IMR-90 (cell line): ENCODE measurements at regions not wholly inside any gene's neighbourhood (a gene's known extent, or its start where the extent isn't known, plus 50 kb on each side); places are given as distances from the start of the nearest gene placed in this dataset.

Experiments used
- ATAC-seq: fragments of 200-7000 bp; cut with Tn5 transposase; 2 replicates; pipeline ENCODE4 v1.9.1; 2020; ENCODE audit warnings: low read depth, mild to moderate bottlenecking, moderate library complexity
- BruUV-seq: library from RNA; stranded (reverse); fragments of 400-500 nt; replicated peaks from 2 replicates; lab custom pipeline; 2021; lab: Mats Ljungman, UMichigan
- CTCF ChIA-PET: fragments of 300-600 bp; formaldehyde crosslinking; extraction: SDS; loops from one replicate; lab custom pipeline; 2021; ENCODE audit warnings: antibody characterized with exemption; lab: Yijun Ruan, JAX
- POLR2A ChIA-PET: fragments of 300-600 bp; sonication (Branson Sonifier 250); formaldehyde crosslinking; loops from one replicate; lab custom pipeline; 2022; ENCODE audit warnings: antibody characterized with exemption; ENCODE audit not compliant: unreplicated experiment; lab: Charles Lee
- DNase-seq: peaks from one replicate; pipeline ENCODE4 v3.0.0; 2013
- H2AFZ ChIP-seq: replicated peaks from 2 replicates; pipeline ENCODE3; 2013; ENCODE audit warnings: low read length, mild to moderate bottlenecking; ENCODE audit not compliant: poor library complexity
- H2AK5ac ChIP-seq: 2 replicates; pipeline ENCODE4 v1.6.1; 2013; ENCODE audit warnings: low read depth, low read length, inconsistent platforms
- H2AK9ac ChIP-seq: replicated peaks from 2 replicates; pipeline ENCODE3; 2013; ENCODE audit warnings: mild to moderate bottlenecking, low read depth, low read length, moderate library complexity; ENCODE audit not compliant: poor library complexity
- H2BK120ac ChIP-seq: 2 replicates; pipeline ENCODE4 v1.6.1; 2013; ENCODE audit warnings: low read depth, low read length, inconsistent platforms
- H2BK15ac ChIP-seq: 3 replicates; pipeline ENCODE4 v1.6.1; 2013; ENCODE audit warnings: low read depth, low read length, inconsistent platforms
- H2BK20ac ChIP-seq: 2 replicates; pipeline ENCODE4 v1.6.1; 2013; ENCODE audit warnings: low read depth, mild to moderate bottlenecking, inconsistent platforms, low read length, moderate library complexity
- H2BK5ac ChIP-seq: 2 replicates; pipeline ENCODE4 v1.6.1; 2013; ENCODE audit warnings: mild to moderate bottlenecking, low read depth, low read length, inconsistent platforms; ENCODE audit not compliant: poor library complexity, severe bottlenecking
- H3K14ac ChIP-seq: replicated peaks from 2 replicates; pipeline ENCODE4 v1.6.1; 2013; ENCODE audit warnings: low read depth, low read length, inconsistent platforms
- H3K18ac ChIP-seq: 2 replicates; pipeline ENCODE4 v1.6.1; 2013; ENCODE audit warnings: low read depth, low read length, control low read depth
- H3K23ac ChIP-seq: 2 replicates; pipeline ENCODE4 v1.6.1; 2013; ENCODE audit warnings: low read depth, low read length, inconsistent platforms
- H3K27ac ChIP-seq: 2 replicates; pipeline ENCODE4 v1.5.1; 2013; ENCODE audit warnings: mild to moderate bottlenecking, control low read depth, low read length; ENCODE audit not compliant: insufficient read depth
- H3K27me3 ChIP-seq: 2 replicates; pipeline ENCODE4 v1.6.1; 2013; ENCODE audit warnings: low read length; ENCODE audit not compliant: control insufficient read depth, insufficient read depth
- H3K36me3 ChIP-seq: 2 replicates; pipeline ENCODE4 v1.6.1; 2013; ENCODE audit warnings: low read length, mixed read lengths; ENCODE audit not compliant: control insufficient read depth, insufficient read depth
- H3K4ac ChIP-seq: 2 replicates; pipeline ENCODE4 v1.6.1; 2013; ENCODE audit warnings: low read depth, low read length, inconsistent platforms
- H3K4me1 ChIP-seq: 2 replicates; pipeline ENCODE4 v1.6.1; 2013; ENCODE audit warnings: low read length, mixed read lengths; ENCODE audit not compliant: control insufficient read depth, insufficient read depth
- H3K4me2 ChIP-seq: 2 replicates; pipeline ENCODE4 v1.6.1; 2013; ENCODE audit warnings: low read depth, mild to moderate bottlenecking, control low read depth, low read length, moderate library complexity
- H3K4me3 ChIP-seq: 2 replicates; pipeline ENCODE4 v1.5.1; 2013; ENCODE audit warnings: low read depth, mild to moderate bottlenecking, control low read depth, low read length, moderate library complexity; ENCODE audit not compliant: insufficient read depth
- H3K56ac ChIP-seq: 2 replicates; pipeline ENCODE4 v1.6.1; 2013; ENCODE audit warnings: low read length, inconsistent platforms; ENCODE audit not compliant: insufficient read depth; ENCODE audit errors: extremely low read depth
- H3K79me1 ChIP-seq, 2 experiments: 2 replicates each; pipeline ENCODE4 v1.6.1; 2013; ENCODE audit warnings: low read length in 2 of 2, inconsistent platforms in 1 of 2, low read depth in 1 of 2
- H3K9ac ChIP-seq: 2 replicates; pipeline ENCODE4 v1.6.1; 2013; ENCODE audit warnings: low read depth, low read length, control low read depth
- H3K9me1 ChIP-seq: 2 replicates; pipeline ENCODE4 v1.6.1; 2013; ENCODE audit warnings: low read length, inconsistent platforms; ENCODE audit not compliant: insufficient read depth
- H3K9me3 ChIP-seq: 2 replicates; pipeline ENCODE4 v1.6.1; 2013; ENCODE audit warnings: low read length; ENCODE audit not compliant: control insufficient read depth, insufficient read depth
- H4K20me1 ChIP-seq: 2 replicates; pipeline ENCODE4 v1.6.1; 2013; ENCODE audit warnings: low read length, inconsistent platforms; ENCODE audit not compliant: insufficient read depth
- H4K5ac ChIP-seq: 2 replicates; pipeline ENCODE4 v1.6.1; 2013; ENCODE audit warnings: mild to moderate bottlenecking, low read depth, low read length, control low read depth
- H4K8ac ChIP-seq, 2 experiments: 2 replicates each; pipeline ENCODE4 v1.6.1; 2013; ENCODE audit warnings: low read depth in 2 of 2, low read length in 2 of 2, control low read depth in 1 of 2, inconsistent platforms in 1 of 2
- H4K91ac ChIP-seq: 2 replicates; pipeline ENCODE4 v1.6.1; 2013; ENCODE audit warnings: low read depth, low read length, inconsistent platforms; ENCODE audit not compliant: insufficient read depth
- BHLHE40 ChIP-seq: fragments of 150-350 bp; IDR thresholded peaks from 2 replicates; pipeline ENCODE4 v1.6.1; 2016; ENCODE audit warnings: mild to moderate bottlenecking, low read depth, low read length
- RAD21 ChIP-seq: IDR thresholded peaks from 2 replicates; pipeline ENCODE4 v1.6.1; 2012; ENCODE audit warnings: low read length, improper control_type of control experiment
- WGBS, 2 experiments: methylation state at CpG; one replicate each; pipeline versions ENCODE4 v1.1.5 to v1.1.7; 2013; ENCODE audit warnings: missing lambda C conversion rate in 2 of 2; ENCODE audit not compliant: insufficient read length in 1 of 2; ENCODE audit errors: extremely low coverage in 2 of 2; 5-methylcytosine and 5-hydroxymethylcytosine counted together
- dilution Hi-C: fragments of 300-500 bp; cut with HindIII; formaldehyde crosslinking; loops from one replicate; pipeline ENCODE4 v1.14.3; 2018; ENCODE audit warnings: low sequenced_read_pairs; ENCODE audit not compliant: unreplicated experiment
- in situ Hi-C: fragments of 300-500 bp; cut with MboI; formaldehyde crosslinking; loops from 3 replicates; pipeline ENCODE4 v1.14.3; 2019; ENCODE audit warnings: low sequenced_read_pairs, inconsistent platforms, mixed read lengths
- intact Hi-C: fragments of 100-400 bp; cut with micrococcal nuclease; formaldehyde crosslinking; loops from 2 replicates; pipeline ENCODE4 v1.10.0; 2022

- H4K8ac ChIP-seq, result no peak overlapping the region
- H2BK15ac ChIP-seq, result no peak overlapping the region
- H2BK20ac ChIP-seq, result no peak overlapping the region
- H4K91ac ChIP-seq, result no peak overlapping the region
- no peak overlapping the region for H2BK5ac ChIP-seq
- no peak overlapping the region for H3K23ac ChIP-seq
- no peak overlapping the region for H2BK120ac ChIP-seq
- H3K18ac ChIP-seq, result no peak overlapping the region
- ChIA-PET POLR2A (no interaction called here), CTCF (interaction anchor here (0.6 to 1.0 kb wide), 2 partner anchors 13 to 57 kb away, joined by 3 read pairs; no protein-coding TSS in a partner anchor)
- no peak overlapping the region for H3K27ac ChIP-seq
- in situ Hi-C loops, result no loop called here
- ATAC-seq (no peak), DNase-seq (no peak)
- H3K4me2 ChIP-seq, result no peak overlapping the region
- H3K4me1 ChIP-seq, result no peaks in the 10 kb centered on the region
- H4K20me1 ChIP-seq, result no peaks in the 10 kb centered on the region
- H3K9ac ChIP-seq, result no peak overlapping the region
- intact Hi-C loops, result no loop called here
- no peak overlapping the region for H3K56ac ChIP-seq
- no peak overlapping the region for H3K4ac ChIP-seq
- TF ChIP-seq RAD21 (no peak), BHLHE40 (no peak)
- H3K4me3 ChIP-seq, result no peak overlapping the region
- H4K5ac ChIP-seq, result no peak overlapping the region
- no CpG with 5 or more reads among the region's 7 CpGs for WGBS, 2 experiments
- no peak overlapping the region for H2AK9ac ChIP-seq
- H3K79me1 ChIP-seq, result no peaks in the 10 kb centered on the region
- no peak overlapping the region for H2AK5ac ChIP-seq
- no peaks in the 10 kb centered on the region for H3K9me3 ChIP-seq
- peaks cover 2% of the 10 kb centered on the region; the same call in 1 of the 2 replicates for H3K27me3 ChIP-seq
- H3K14ac ChIP-seq, result no peak overlapping the region
- no peaks in the 10 kb centered on the region for H3K9me1 ChIP-seq
- no peak overlapping the region for H2AFZ ChIP-seq
- no TSS peak for BruUV-seq
- H3K36me3 ChIP-seq, result no peaks in the 10 kb centered on the region
- dilution Hi-C loops, result no loop called here
Observed at GRCh38 chr3:178456621-178457285, 79.5 kb upstream of the KCNMB2 start.
